ENCODE measurements at regions not wholly inside any gene's neighbourhood (a gene's known extent, or its start where the extent isn't known, plus 50 kb on each side); places are given as distances from the start of the nearest gene placed in this dataset.

- Histone ChIP-seq H3K36me3 (no peaks in the 10 kb centered on the region), H3K4me1 (no peaks in the 10 kb centered on the region), H3K9me3 (no peaks in the 10 kb centered on the region), H3K27ac (no peak overlapping the region), H3K4me3 (no peak overlapping the region), H3K27me3 (no peaks in the 10 kb centered on the region)
- TF ChIP-seq CTCF (IDR thresholded peaks at IDR 0.05) (no peak), POLR2A (IDR thresholded peaks at IDR 0.05) (no peak)
- WGBS, 2 donors: 69 to 72% methylated on average over 2 of the region's 2 CpGs
- no peak for DNase-seq
- intact Hi-C loops (cut with DNase I): no loop called here
Measured at GRCh38 chrX:36916941-36917340, 91.2 kb upstream of the FAM47C start.

GRCh38 chrX:36927712-36928111 is 80.5 kb upstream of the FAM47C start:
- H3K9me3 ChIP-seq: peaks cover 0 to 3% (median 0%) of the 10 kb centered on the region in 3 donors
- no peaks in the 10 kb centered on the region for H3K4me1 ChIP-seq
- H3K27me3 ChIP-seq: no peaks in the 10 kb centered on the region
- TF ChIP-seq POLR2A (IDR thresholded peaks at IDR 0.05): no peak
- no peak for TF ChIP-seq CTCF (IDR thresholded peaks at IDR 0.05)
- no peak overlapping the region for H3K4me3 ChIP-seq
- 10 to 21% methylated on average over 1 of the region's 1 CpG for WGBS, 2 donors
- H3K36me3 ChIP-seq: no peaks in the 10 kb centered on the region
- no peak overlapping the region for H3K27ac ChIP-seq
- no peak for DNase-seq
- intact Hi-C loops (cut with DNase I): no loop called here

GRCh38 chrX:36930491-36930890 is 77.7 kb upstream of the FAM47C start:
- 6 to 33% methylated on average over 1 of the region's 1 CpG for WGBS, 2 donors

GRCh38 chrX:36947214-36947613 is 61.0 kb upstream of the FAM47C start:
- Histone ChIP-seq H3K9me3 (no peaks in the 10 kb centered on the region), H3K36me3 (no peaks in the 10 kb centered on the region), H3K27ac (no peak overlapping the region), H3K27me3 (no peaks in the 10 kb centered on the region), H3K4me3 (no peak overlapping the region), H3K4me1 (no peaks in the 10 kb centered on the region)
- no peak for DNase-seq
- 78 to 86% methylated on average over 5 of the region's 5 CpGs for WGBS, 2 donors
- TF ChIP-seq POLR2A (IDR thresholded peaks at IDR 0.05): no peak
- TF ChIP-seq CTCF (IDR thresholded peaks at IDR 0.05): no peak
- intact Hi-C loops (cut with DNase I): no loop called here

More at GRCh38 chrX:36930491-36930890, 77.7 kb upstream of the FAM47C start:
- peaks cover 0 to 3% (median 0%) of the 10 kb centered on the region in 3 donors for H3K9me3 ChIP-seq
- no peaks in the 10 kb centered on the region for H3K4me1 ChIP-seq
- DNase-seq: no peak
- no peak overlapping the region for H3K27ac ChIP-seq
- no peaks in the 10 kb centered on the region for H3K36me3 ChIP-seq
- no peak overlapping the region for H3K4me3 ChIP-seq
- intact Hi-C loops (cut with DNase I): no loop called here
- TF ChIP-seq POLR2A (IDR thresholded peaks at IDR 0.05): no peak
- H3K27me3 ChIP-seq: no peaks in the 10 kb centered on the region

GRCh38 chrX:36950495-36951253 is 57.5 kb upstream of the FAM47C start:
- no peak for DNase-seq
- Histone ChIP-seq H3K9me3 (no peaks in the 10 kb centered on the region), H3K4me3 (no peak overlapping the region), H3K27me3 (no peaks in the 10 kb centered on the region), H3K36me3 (no peaks in the 10 kb centered on the region), H3K27ac (no peak overlapping the region), H3K4me1 (no peaks in the 10 kb centered on the region)
- intact Hi-C loops (cut with DNase I): no loop called here
- 25 to 30% methylated on average over 4 of the region's 4 CpGs for WGBS, 2 donors
- TF ChIP-seq CTCF (IDR thresholded peaks at IDR 0.05) (no peak), POLR2A (IDR thresholded peaks at IDR 0.05) (no peak)
